ENCODE measurements at regions not wholly inside any gene's neighbourhood (a gene's known extent, or its start where the extent isn't known, plus 50 kb on each side); places are given as distances from the start of the nearest gene placed in this dataset.

GRCh38 chr16:86363836-86364618 is 146.3 kb upstream of the FOXF1 start:
- TF ChIP-seq, protein P1, sequence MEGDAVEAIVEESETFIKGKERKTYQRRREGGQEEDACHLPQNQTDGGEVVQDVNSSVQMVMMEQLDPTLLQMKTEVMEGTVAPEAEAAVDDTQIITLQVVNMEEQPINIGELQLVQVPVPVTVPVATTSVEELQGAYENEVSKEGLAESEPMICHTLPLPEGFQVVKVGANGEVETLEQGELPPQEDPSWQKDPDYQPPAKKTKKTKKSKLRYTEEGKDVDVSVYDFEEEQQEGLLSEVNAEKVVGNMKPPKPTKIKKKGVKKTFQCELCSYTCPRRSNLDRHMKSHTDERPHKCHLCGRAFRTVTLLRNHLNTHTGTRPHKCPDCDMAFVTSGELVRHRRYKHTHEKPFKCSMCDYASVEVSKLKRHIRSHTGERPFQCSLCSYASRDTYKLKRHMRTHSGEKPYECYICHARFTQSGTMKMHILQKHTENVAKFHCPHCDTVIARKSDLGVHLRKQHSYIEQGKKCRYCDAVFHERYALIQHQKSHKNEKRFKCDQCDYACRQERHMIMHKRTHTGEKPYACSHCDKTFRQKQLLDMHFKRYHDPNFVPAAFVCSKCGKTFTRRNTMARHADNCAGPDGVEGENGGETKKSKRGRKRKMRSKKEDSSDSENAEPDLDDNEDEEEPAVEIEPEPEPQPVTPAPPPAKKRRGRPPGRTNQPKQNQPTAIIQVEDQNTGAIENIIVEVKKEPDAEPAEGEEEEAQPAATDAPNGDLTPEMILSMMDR (IDR thresholded peaks at IDR 0.05): no peak
- no peak for TF ChIP-seq EZH2phosphoT487 (IDR thresholded peaks at IDR 0.05)

All from neural progenitor cell (in vitro differentiated cells).